ENCODE measurements at regions not wholly inside any gene's neighbourhood (a gene's known extent, or its start where the extent isn't known, plus 50 kb on each side); places are given as distances from the start of the nearest gene placed in this dataset.
"Not testable (repeated sequence)": the region's sequence is repeated elsewhere in the genome, so short reads cannot be mapped to it uniquely, and the experiment has no call there.

GRCh38 chr3:59372346-59372745 lies 322.5 kb upstream of the CFAP20DC start:
- no peaks in the 10 kb centered on the region for H3K27me3 Mint-ChIP-seq

GRCh38 chr3:59368900-59369675 lies 319.3 kb upstream of the CFAP20DC start:
- POLR2A ChIA-PET = no interaction called here

More at GRCh38 chr3:59372346-59372745, 322.5 kb upstream of the CFAP20DC start:
- Histone ChIP-seq H3K4me1 (ENCODE audit: control insufficient read depth in 2 of 2, insufficient read depth in 2 of 2, low read length in 2 of 2) (no peaks in the 10 kb centered on the region), H3K27ac (ENCODE audit: low read depth, low read length) (no peak overlapping the region), H3K27me3 (ENCODE audit: control insufficient read depth in 2 of 2, insufficient read depth in 2 of 2, low read length in 2 of 2) (no peaks in the 10 kb centered on the region), H3K9me3 (ENCODE audit: control insufficient read depth in 2 of 3, low read length in 3 of 3) (no peaks in the 10 kb centered on the region), H3K4me3 (ENCODE audit: low read length) (no peak overlapping the region), H3K36me3 (ENCODE audit: control insufficient read depth in 2 of 3, insufficient read depth in 3 of 3, low read length in 3 of 3) (no peaks in the 10 kb centered on the region)
- H3K9me3 Mint-ChIP-seq = peaks cover 0 to 13% (median 0%) of the 10 kb centered on the region in 11 donors
- H3K4me3 Mint-ChIP-seq = no peak overlapping the region
- ATAC-seq = no peak
- DNase-seq = no peak
- peaks cover 0 to 8% (median 0%) of the 10 kb centered on the region in 5 donors for H3K36me3 Mint-ChIP-seq
- intact Hi-C loops (cut with micrococcal nuclease) = no loop called here
- peaks cover 5 to 19% (median 11%) of the 10 kb centered on the region in 7 donors for H3K4me1 Mint-ChIP-seq
- ChIA-PET POLR2A (interaction anchor here (0.6 kb wide), 1 partner anchor 339 kb away, joined by 3 read pairs; no protein-coding TSS in a partner anchor), CTCF (no interaction called here)
- no peak overlapping the region for H3K27ac Mint-ChIP-seq

GRCh38 chr3:59367150-59367549 lies 317.3 kb upstream of the CFAP20DC start:
- no peaks in the 10 kb centered on the region for H3K27me3 ChIP-seq (ENCODE audit: control insufficient read depth in 2 of 2, insufficient read depth in 2 of 2, low read length in 2 of 2)
- DNase-seq = no peak
- POLR2A ChIA-PET = no interaction called here
- Mint-ChIP-seq H3K27me3 (no peaks in the 10 kb centered on the region), H3K4me3 (no peak overlapping the region), H3K36me3 (peaks cover 0 to 3% (median 0%) of the 10 kb centered on the region in 5 donors), H3K4me1 (peaks cover 9 to 28% (median 14%) of the 10 kb centered on the region in 7 donors), H3K9me3 (peaks cover 0 to 9% (median 0%) of the 10 kb centered on the region in 11 donors), H3K27ac (no peak overlapping the region)
- CTCF ChIA-PET = no interaction called here
- no peak overlapping the region for H3K27ac ChIP-seq (ENCODE audit: low read depth, low read length)
- no peaks in the 10 kb centered on the region for H3K36me3 ChIP-seq (ENCODE audit: control insufficient read depth in 2 of 3, insufficient read depth in 3 of 3, low read length in 3 of 3)
- H3K4me3 ChIP-seq (ENCODE audit: low read length) = no peak overlapping the region
- no peaks in the 10 kb centered on the region for H3K9me3 ChIP-seq (ENCODE audit: control insufficient read depth in 2 of 3, low read length in 3 of 3)
- no peak for ATAC-seq
- intact Hi-C loops (cut with micrococcal nuclease) = no loop called here
- H3K4me1 ChIP-seq (ENCODE audit: control insufficient read depth in 2 of 2, insufficient read depth in 2 of 2, low read length in 2 of 2) = no peaks in the 10 kb centered on the region

More at GRCh38 chr3:59368900-59369675, 319.3 kb upstream of the CFAP20DC start:
- CTCF ChIA-PET = interaction anchor here (0.9 kb wide), 1 partner anchor 1062 kb away, joined by 3 read pairs; no protein-coding TSS in a partner anchor
- H3K4me3 ChIP-seq (ENCODE audit: low read length) = no peak overlapping the region
- Mint-ChIP-seq H3K4me1 (peaks cover 9 to 28% (median 15%) of the 10 kb centered on the region in 7 donors), H3K27me3 (no peaks in the 10 kb centered on the region), H3K27ac (no peak overlapping the region), H3K4me3 (no peak overlapping the region), H3K36me3 (peaks cover 0 to 3% (median 0%) of the 10 kb centered on the region in 5 donors), H3K9me3 (peaks cover 0 to 16% (median 0%) of the 10 kb centered on the region in 11 donors)
- no peaks in the 10 kb centered on the region for H3K9me3 ChIP-seq (ENCODE audit: control insufficient read depth in 2 of 3, low read length in 3 of 3)
- no peak for DNase-seq
- ATAC-seq = no peak
- no peaks in the 10 kb centered on the region for H3K36me3 ChIP-seq (ENCODE audit: control insufficient read depth in 2 of 3, insufficient read depth in 3 of 3, low read length in 3 of 3)
- no peaks in the 10 kb centered on the region for H3K27me3 ChIP-seq (ENCODE audit: control insufficient read depth in 2 of 2, insufficient read depth in 2 of 2, low read length in 2 of 2)
- H3K27ac ChIP-seq (ENCODE audit: low read depth, low read length) = no peak overlapping the region
- intact Hi-C loops (cut with micrococcal nuclease) = no loop called here
- no peaks in the 10 kb centered on the region for H3K4me1 ChIP-seq (ENCODE audit: control insufficient read depth in 2 of 2, insufficient read depth in 2 of 2, low read length in 2 of 2)

GRCh38 chr3:59366218-59366617 lies 316.4 kb upstream of the CFAP20DC start:
- intact Hi-C loops (cut with micrococcal nuclease) = no loop called here
- no peak for ATAC-seq

GRCh38 chr3:59364496-59364895 lies 314.7 kb upstream of the CFAP20DC start:
- intact Hi-C loops (cut with micrococcal nuclease) = no loop called here
- Mint-ChIP-seq H3K27ac (no peak overlapping the region), H3K4me1 (peaks cover 8 to 26% (median 14%) of the 10 kb centered on the region in 7 donors), H3K36me3 (peaks cover 0 to 6% (median 4%) of the 10 kb centered on the region in 5 donors), H3K9me3 (peaks cover 0 to 13% (median 7%) of the 10 kb centered on the region in 11 donors), H3K4me3 (no peak overlapping the region), H3K27me3 (peaks cover 0 to 5% (median 0%) of the 10 kb centered on the region in 5 donors)
- DNase-seq (no peak), ATAC-seq (no peak)
- ChIA-PET POLR2A (no interaction called here), CTCF (no interaction called here)
- H3K9me3 ChIP-seq (ENCODE audit: control insufficient read depth in 2 of 3, low read length in 3 of 3) = no peaks in the 10 kb centered on the region
- H3K27me3 ChIP-seq (ENCODE audit: control insufficient read depth in 2 of 2, insufficient read depth in 2 of 2, low read length in 2 of 2) = no peaks in the 10 kb centered on the region
- no peak overlapping the region for H3K4me3 ChIP-seq (ENCODE audit: low read length)
- no peaks in the 10 kb centered on the region for H3K36me3 ChIP-seq (ENCODE audit: control insufficient read depth in 2 of 3, insufficient read depth in 3 of 3, low read length in 3 of 3)
- H3K27ac ChIP-seq (ENCODE audit: low read depth, low read length) = no peak overlapping the region
- no peaks in the 10 kb centered on the region for H3K4me1 ChIP-seq (ENCODE audit: control insufficient read depth in 2 of 2, insufficient read depth in 2 of 2, low read length in 2 of 2)

More at GRCh38 chr3:59366218-59366617, 316.4 kb upstream of the CFAP20DC start:
- Histone ChIP-seq H3K27ac (ENCODE audit: low read depth, low read length) (no peak overlapping the region), H3K36me3 (ENCODE audit: control insufficient read depth in 2 of 3, insufficient read depth in 3 of 3, low read length in 3 of 3) (no peaks in the 10 kb centered on the region), H3K9me3 (ENCODE audit: control insufficient read depth in 2 of 3, low read length in 3 of 3) (no peaks in the 10 kb centered on the region), H3K27me3 (ENCODE audit: control insufficient read depth in 2 of 2, insufficient read depth in 2 of 2, low read length in 2 of 2) (no peaks in the 10 kb centered on the region), H3K4me1 (ENCODE audit: control insufficient read depth in 2 of 2, insufficient read depth in 2 of 2, low read length in 2 of 2) (no peaks in the 10 kb centered on the region), H3K4me3 (ENCODE audit: low read length) (no peak overlapping the region)
- no peak overlapping the region for H3K27ac Mint-ChIP-seq
- H3K4me3 Mint-ChIP-seq = no peak overlapping the region
- no peak for DNase-seq
- peaks cover 9 to 28% (median 14%) of the 10 kb centered on the region in 7 donors for H3K4me1 Mint-ChIP-seq
- H3K27me3 Mint-ChIP-seq = peaks cover 0 to 5% (median 0%) of the 10 kb centered on the region in 5 donors
- H3K9me3 Mint-ChIP-seq = peaks cover 0 to 13% (median 4%) of the 10 kb centered on the region in 11 donors
- ChIA-PET CTCF (no interaction called here), POLR2A (no interaction called here)
- peaks cover 0 to 6% (median 1%) of the 10 kb centered on the region in 5 donors for H3K36me3 Mint-ChIP-seq

- H3K36me3 ChIP-seq (ENCODE audit: control insufficient read depth in 2 of 3, insufficient read depth in 3 of 3, low read length in 3 of 3); ATAC-seq; H3K4me1 Mint-ChIP-seq; H3K4me1 ChIP-seq (ENCODE audit: control insufficient read depth in 2 of 2, insufficient read depth in 2 of 2, low read length in 2 of 2); CTCF ChIA-PET; DNase-seq; intact Hi-C loops (cut with micrococcal nuclease); H3K27ac ChIP-seq (ENCODE audit: low read depth, low read length); POLR2A ChIA-PET; H3K9me3 ChIP-seq (ENCODE audit: control insufficient read depth in 2 of 3, low read length in 3 of 3); H3K4me3 ChIP-seq (ENCODE audit: low read length); H3K27me3 ChIP-seq (ENCODE audit: control insufficient read depth in 2 of 2, insufficient read depth in 2 of 2, low read length in 2 of 2); H3K27me3 Mint-ChIP-seq; H3K4me3 Mint-ChIP-seq: not testable (repeated sequence)
- H3K36me3 Mint-ChIP-seq = peaks cover 4 to 16% (median 6%) of the 10 kb centered on the region in 5 donors
- peak overlapping the region in 1 of 9 donors; percentile 2 for H3K27ac Mint-ChIP-seq
- peaks cover 3 to 28% (median 14%) of the 10 kb centered on the region in 11 donors for H3K9me3 Mint-ChIP-seq
These were observed 310.5 kb upstream of the CFAP20DC start for GRCh38 chr3:59360312-59360711.
